NCI-H510A (cell line): ENCODE measurements at regions not wholly inside any gene's neighbourhood (a gene's known extent, or its start where the extent isn't known, plus 50 kb on each side); places are given as distances from the start of the nearest gene placed in this dataset.

ENCODE experiments used
- DNase-seq: peaks from one replicate; lab custom pipeline; 2025; lab: John Stamatoyannopoulos, UW

GRCh38 chr11:104433751-104434150 is 269.8 kb upstream of the PDGFD start:
- no peak for DNase-seq

GRCh38 chr11:104432981-104433380 is 269.0 kb upstream of the PDGFD start:
- DNase-seq, result no peak

- no peak for DNase-seq
Observed at GRCh38 chr11:104432526-104432925, 268.6 kb upstream of the PDGFD start.

- DNase-seq, result no peak
Observed at GRCh38 chr11:104422324-104422944, 258.5 kb upstream of the PDGFD start.

- no peak for DNase-seq
Observed at GRCh38 chr11:104410336-104410735, 246.4 kb upstream of the PDGFD start.

- DNase-seq, result no peak
Observed at GRCh38 chr11:104408630-104409029, 244.7 kb upstream of the PDGFD start.

- DNase-seq, result no peak
Observed at GRCh38 chr11:104405277-104405676, 241.3 kb upstream of the PDGFD start.

- no peak for DNase-seq
Observed at GRCh38 chr11:104404231-104405175, 240.6 kb upstream of the PDGFD start.

- DNase-seq, result no peak
Observed at GRCh38 chr11:104402812-104403521, 239.0 kb upstream of the PDGFD start.

- no peak for DNase-seq
Observed at GRCh38 chr11:104394508-104394907, 230.6 kb upstream of the PDGFD start.

- no peak for DNase-seq
Observed at GRCh38 chr11:104390651-104391050, 226.7 kb upstream of the PDGFD start.

GRCh38 chr11:104385884-104386283 is 221.9 kb upstream of the PDGFD start:
- no peak for DNase-seq

- DNase-seq, result no peak
Observed at GRCh38 chr11:104380358-104380757, 216.4 kb upstream of the PDGFD start.

GRCh38 chr11:104372111-104372510 is 208.2 kb upstream of the PDGFD start:
- DNase-seq, result no peak

- no peak for DNase-seq
Observed at GRCh38 chr11:104370478-104370877, 206.5 kb upstream of the PDGFD start.

- DNase-seq, result no peak
Observed at GRCh38 chr11:104369761-104370160, 205.8 kb upstream of the PDGFD start.

GRCh38 chr11:104366321-104366734 is 202.4 kb upstream of the PDGFD start:
- DNase-seq, result no peak

GRCh38 chr11:104365676-104366075 is 201.7 kb upstream of the PDGFD start:
- DNase-seq, result no peak

GRCh38 chr11:104361975-104362374 is 198.0 kb upstream of the PDGFD start:
- DNase-seq, result no peak

GRCh38 chr11:104352036-104352435 is 188.1 kb upstream of the PDGFD start:
- peak; percentile 14 for DNase-seq

GRCh38 chr11:104343578-104343977 is 179.6 kb upstream of the PDGFD start:
- no peak for DNase-seq

GRCh38 chr11:104340590-104340989 is 176.6 kb upstream of the PDGFD start:
- no peak for DNase-seq

- DNase-seq, result no peak
Observed at GRCh38 chr11:104339380-104339831, 175.5 kb upstream of the PDGFD start.
